Left hindlimb (tissue), 1 donor: ENCODE measurements at regions not wholly inside any gene's neighbourhood (a gene's known extent, or its start where the extent isn't known, plus 50 kb on each side); places are given as distances from the start of the nearest gene placed in this dataset.
A peak's percentile ranks its signal among the peaks of the same experiment; 100 is the strongest.
"Not testable (repeated sequence)": the region's sequence is repeated elsewhere in the genome, so short reads cannot be mapped to it uniquely, and the experiment has no call there.

Source experiments
- DNase-seq: peaks from one replicate; pipeline ENCODE4 v3.0.0-alpha.2; 2018

DNA sequence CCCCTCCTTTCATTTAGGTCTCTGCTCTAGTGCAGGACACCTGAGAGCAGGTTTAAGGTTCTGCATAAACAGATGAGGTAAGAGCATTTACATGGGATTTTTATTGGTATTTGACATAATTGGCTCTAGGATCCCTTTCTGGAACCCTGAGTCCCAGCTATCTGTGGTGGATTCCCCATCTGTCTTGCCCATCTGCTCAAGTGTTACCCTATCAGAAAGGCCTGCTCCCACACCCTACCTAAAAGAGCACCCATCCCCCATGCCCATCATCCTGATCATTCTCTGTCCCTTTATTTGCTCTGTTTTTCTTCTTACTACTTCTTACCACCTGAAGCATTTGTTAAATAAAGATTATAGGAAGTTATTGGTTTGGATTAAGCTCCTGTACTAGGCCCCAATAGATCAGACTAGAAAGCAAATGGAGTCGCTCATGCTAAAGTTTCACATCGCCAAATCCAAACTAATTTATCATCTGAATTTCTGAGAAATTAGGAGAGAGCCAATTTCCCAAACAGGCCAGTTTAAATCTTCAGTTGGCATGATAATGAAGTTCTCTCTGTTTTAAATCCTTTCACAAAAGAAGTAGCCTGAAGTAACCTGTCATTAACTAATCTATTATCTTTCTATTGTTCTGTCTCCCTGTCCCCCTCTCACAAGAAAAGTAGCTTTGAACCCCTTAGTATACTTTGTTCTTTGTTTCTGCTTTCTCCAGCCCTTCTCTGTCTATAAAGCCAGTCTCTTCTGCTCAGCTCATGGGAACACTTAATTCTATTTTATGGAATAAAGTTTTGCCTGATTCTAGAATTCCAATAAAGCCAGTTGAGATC lies 178.6 kb downstream of the ZNF674 start:
- DNase-seq = no peak

DNA sequence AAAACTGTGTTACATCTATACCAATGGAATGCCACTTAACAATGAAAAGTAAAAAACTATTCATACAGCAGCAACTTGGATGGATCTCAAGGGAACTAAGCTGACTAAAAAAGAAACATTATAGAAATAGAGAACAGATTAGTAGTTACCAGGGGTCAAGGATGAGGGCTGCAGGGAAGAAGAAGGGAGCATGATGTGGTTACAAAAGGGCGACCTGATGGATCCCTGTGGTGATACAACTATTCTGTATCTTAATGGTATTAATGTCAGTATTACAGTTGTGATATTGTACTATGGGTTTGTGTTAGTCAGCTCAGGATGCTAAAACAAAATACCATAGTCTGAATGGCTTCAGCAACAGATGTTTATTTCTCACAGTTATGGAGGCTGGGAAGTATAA lies 190.7 kb downstream of the ZNF674 start:
- no peak for DNase-seq

DNA sequence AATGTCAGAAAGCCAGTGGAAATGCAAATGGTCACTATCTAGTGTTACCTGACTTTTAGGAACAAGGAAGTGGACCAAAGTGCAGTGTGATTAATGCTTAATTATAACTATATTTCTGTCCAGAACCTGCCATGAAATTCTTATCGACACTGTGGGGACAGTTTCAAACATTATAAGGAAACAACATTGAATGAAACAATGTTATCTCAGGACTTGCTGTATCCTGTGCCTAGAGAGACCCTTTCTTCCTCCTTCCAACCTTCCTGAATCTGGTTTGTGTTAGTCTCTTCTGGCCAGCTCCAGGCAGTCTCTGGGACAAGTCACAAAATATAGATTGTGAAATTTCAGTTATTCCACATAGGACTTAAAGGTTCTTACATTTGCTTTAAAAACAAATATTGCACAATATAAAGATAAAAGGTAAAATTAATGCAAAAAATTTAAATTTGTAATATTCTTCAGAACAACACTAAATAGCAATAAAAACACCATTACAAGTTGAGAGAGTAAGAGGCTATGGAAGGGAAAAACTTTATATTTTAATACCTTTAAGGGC lies 203.4 kb downstream of the ZNF674 start:
- DNase-seq = no peak

DNA sequence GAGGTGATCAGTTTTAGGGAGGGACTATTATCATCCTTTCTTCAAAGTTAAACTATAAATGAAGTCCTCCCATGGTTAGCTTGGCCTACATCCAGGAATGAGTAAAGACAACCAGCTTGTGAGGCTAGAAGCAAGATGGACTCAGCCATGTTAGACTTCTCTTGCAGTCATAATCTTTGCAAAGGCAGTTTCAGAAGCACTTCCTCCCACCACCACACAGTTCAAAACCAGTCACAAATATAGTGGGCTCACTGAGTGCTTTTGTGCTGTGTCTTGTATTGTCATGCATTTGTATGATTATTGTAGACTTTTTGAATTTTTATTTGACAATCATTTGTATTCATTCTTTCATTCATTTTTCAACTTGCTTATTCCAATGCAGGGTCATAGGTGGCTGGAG lies 204.5 kb downstream of the ZNF674 start:
- no peak for DNase-seq

DNA sequence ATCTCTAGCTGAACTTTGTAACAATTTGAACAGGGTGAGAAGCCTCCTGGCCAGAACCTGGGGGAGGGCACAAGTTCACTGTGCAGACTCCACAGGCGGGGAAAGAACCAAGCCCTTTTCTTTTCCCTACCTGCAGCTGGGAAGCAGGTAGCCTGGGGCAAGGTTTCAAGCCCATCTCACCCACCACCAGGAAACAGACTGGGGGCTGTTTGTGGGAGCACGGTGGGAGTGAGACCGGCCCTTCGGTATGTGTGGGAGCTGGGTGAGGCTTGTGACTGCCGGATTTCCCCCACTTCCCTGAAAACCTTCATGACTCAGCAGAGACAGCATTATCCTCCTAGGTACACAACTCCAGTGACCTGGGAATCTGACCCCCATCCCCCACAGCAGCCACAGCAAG lies 211.7 kb downstream of the ZNF674 start:
- no peak for DNase-seq

DNA sequence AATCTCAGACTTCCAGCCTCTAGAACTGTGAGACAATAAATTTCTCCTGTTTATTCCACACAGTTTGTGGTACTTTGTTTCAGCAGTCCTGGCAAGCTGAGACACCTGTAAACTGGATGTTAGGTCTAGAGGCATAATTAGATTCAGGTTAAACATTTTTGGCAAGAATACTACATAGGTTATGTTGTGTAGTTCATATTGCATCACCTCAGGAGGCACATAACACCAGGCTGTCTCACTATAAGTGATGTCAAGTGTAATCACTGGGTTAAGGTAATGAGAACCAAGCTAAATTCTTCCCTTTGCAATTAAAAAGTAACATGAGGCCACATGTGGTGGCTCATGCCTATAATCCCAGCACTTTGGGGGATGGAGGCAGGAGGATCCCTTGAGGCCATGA lies 214.2 kb downstream of the ZNF674 start:
- no peak for DNase-seq

DNA sequence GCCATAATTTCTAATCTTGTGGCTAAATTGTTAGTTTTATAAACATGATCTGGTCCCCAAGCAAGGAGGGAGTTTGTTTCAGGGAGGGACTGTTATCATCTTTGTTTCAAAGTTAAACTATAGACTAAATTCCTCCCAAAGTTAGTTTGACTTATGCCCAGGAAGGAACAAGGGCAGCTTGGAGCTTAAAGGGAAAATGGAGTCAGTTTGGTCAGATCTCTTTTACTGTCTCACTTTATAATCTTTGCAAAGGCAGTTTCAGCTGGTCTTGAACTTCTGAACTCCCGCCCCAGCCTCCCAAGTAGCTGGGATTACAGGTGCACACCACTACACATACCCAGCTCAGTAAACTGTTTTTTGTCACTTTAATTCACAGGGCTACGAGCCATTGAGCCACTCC lies 214.7 kb downstream of the ZNF674 start:
- DNase-seq = no peak

DNA sequence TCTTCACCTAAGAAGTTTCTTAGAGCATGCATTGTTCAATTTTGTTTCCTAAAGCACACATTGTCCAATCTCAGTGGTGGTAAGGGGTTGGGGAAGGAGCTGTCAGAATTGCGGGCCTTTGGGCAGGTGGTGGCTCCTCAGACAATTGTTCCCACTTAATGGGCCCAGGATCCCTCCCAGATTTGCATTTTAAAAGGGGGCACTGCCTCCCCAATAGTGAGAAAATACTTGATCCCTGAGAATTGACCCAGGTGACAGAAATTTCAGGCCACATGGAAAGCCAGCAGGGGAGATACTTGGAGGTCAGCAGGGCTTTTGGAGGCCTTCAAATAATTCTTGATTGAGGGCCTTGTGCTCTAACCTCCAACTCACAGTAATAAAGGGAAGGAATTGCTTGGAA lies 217.1 kb downstream of the ZNF674 start:
- no peak for DNase-seq

DNA sequence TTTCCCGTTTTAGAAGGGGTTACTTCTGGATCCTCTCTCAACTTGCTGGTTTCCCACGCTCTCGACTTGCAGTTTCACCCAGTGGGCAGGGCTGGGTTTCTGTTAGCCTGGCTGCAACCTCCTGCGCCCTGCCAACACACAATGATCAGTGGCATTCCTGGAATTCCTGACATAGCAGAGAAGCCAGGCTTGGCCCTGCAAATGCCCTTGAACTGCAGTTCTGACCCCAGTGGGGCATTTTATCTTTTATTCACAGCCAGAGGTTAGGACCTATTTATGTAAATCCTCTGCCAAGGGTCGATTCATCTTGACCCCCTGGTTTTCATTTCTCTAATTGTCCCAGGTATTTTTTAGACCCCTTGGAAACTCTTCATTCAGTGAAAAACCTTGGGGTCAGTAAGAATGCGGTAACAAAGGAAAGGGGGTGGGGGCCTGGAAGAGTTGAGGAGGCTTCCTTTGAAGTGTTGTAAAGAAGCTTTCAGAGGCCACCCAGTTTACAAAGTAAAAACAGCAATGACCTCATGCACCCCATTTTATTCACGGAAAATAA lies 217.6 kb downstream of the ZNF674 start:
- peak; percentile 27 for DNase-seq

DNA sequence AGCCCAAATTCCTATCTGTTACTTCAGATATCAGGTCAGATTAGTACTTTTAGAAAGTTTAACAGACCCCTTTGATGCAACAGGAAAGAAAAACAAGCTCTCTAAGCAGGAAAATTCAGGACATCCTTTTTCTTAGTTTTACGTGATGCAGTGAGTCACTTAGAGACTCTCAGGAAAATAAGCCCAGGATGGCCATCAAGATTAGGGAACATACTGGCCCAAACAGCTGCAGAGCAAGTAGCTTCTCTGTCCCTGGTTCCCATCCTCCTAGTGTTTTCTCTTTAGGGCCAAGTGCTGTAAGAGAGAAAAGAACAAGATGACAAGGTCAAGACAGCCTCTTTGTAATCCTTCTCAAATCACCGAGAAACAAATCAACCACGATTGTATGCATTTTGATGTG lies 219.1 kb downstream of the ZNF674 start:
- no peak for DNase-seq

DNA sequence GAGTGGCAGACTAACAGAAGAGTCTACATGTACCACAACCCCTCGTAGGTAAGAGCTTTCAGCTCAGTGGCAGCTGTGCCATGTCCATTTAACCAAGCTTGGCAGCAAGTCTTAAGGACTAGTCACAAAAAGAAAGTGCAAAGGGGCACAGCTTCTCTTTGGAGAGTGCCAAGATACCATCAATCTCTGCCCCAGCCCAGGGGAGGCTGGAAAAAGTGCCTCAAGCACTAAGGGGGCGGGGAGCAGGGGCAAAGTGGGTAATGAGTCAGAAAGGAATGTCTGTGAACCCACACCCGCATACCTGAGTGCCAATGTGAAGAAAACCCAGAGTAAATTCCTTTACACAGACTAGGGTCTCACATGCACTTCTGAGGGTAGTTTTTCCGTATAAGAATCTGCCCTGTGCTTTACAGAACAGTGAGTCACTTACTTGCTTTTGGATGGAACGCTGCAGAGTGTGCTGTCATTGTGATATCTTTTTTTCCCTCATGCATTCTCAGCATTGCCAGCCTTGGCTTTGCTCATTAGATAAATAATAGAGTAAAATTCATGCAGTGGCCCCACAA lies 219.8 kb downstream of the ZNF674 start:
- DNase-seq = no peak

DNA sequence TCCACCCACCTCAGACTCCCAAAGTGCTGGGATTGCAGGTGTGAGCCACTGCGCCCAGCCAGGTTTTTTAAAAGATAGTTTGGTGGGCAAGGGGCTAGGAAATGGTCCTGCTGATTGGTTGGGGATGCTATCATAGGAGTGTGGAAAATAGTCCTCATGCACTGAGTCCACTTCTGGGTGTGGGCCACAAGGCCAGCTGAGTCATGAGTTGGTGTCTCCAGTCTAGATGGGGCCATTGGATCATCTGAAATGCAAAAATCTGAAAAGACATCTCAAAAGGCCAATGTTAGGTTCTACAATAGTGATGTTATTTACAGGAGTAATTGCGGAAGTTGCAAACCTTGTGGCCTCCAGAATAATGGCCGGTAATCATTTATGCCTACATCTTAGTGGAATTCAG lies 221.1 kb downstream of the ZNF674 start:
- DNase-seq = no peak

DNA sequence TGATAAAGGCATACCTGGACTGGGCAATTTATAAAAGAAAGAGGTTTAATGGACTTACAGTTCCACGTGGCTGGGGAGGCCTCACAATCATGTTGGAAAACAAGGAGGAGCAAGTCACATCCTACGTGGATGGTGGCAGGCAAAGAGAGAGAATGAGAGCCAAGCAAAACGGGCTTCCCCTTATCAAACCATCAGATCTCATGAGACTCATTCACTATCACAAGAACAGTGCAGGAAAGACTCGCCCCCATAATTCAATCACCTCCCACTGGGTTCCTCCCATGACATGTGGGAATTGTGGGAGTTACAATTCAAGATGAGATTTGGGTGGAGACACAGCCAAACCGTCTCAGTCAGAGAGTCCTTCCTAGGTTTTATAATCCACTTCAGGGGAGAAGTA lies 222.3 kb downstream of the ZNF674 start:
- not testable (repeated sequence) for DNase-seq

DNA sequence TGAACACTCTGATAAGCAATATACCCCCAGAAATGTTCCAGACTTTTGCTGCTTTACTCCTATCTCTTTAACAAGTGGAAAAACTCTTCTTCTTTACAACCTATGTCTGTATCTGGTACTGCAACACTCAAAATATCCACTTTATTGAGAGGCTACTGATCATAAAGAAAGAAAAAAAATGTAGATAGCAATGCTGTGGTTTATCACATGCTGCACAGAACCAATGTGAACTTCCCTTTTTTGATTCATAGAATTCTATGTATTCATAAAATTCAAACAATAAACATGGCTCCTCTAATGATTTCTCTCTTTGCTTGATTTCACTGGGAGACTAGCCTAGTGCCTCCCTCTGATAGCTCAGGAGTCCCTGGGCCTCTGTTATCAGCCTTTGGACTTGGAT lies 223.5 kb downstream of the ZNF674 start:
- no peak for DNase-seq

DNA sequence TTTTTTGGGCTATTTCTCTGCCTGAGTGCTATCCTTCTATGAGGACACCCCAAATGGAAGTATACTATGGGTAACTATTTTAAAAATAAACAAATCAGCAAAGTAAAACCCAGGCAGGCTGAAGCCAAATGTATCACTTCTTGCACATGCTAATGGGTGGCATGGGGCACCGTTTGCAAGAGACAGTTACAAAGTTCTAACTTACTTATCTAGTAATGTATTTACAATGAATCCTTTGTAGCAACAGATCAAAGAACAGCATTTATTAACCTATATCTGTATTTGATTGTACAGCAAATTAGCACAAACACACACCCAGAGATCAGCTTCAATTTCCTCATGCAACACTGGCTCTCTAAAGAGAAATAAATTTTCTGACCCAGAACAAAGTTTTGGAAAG lies 225.5 kb downstream of the ZNF674 start:
- DNase-seq = no peak

DNA sequence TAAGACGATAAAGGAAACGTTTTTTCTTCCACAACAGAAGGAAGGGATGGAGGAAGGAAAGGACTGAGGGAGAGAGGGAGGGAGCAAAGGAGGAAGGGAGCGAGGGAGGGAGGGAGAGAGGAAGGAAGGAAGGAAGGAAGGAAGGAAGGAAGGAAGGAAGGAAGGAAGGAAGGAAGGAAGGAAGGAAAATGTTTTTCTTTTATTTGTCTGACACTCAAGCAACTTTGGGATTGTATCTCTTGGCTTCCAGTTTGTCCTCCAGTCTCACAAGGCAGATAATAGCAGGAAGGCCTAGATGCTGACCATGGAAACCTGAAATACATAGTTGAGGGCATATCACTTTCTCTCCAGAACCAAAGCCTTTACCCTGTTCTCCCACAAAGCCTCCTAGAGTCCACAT lies 226.7 kb downstream of the ZNF674 start:
- DNase-seq = no peak

DNA sequence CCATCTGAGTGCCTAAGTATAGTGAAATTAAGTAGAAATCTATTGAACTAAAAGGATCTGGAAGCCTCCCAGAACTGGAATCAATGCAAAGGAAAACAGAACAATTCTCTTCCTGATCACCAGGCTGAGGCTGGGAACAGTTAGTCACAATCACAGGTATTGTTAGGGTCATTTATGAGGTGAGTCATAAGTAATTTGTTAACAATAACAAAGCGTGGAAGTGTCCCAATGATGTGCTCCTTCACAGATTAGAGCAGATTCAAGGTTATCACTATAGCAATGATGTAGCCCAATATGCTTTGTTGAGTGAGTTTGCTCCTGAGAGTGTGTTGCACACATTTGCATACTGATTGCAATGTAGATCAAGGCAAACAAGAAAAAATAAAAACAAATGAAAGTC lies 228.1 kb downstream of the ZNF674 start:
- no peak for DNase-seq

DNA sequence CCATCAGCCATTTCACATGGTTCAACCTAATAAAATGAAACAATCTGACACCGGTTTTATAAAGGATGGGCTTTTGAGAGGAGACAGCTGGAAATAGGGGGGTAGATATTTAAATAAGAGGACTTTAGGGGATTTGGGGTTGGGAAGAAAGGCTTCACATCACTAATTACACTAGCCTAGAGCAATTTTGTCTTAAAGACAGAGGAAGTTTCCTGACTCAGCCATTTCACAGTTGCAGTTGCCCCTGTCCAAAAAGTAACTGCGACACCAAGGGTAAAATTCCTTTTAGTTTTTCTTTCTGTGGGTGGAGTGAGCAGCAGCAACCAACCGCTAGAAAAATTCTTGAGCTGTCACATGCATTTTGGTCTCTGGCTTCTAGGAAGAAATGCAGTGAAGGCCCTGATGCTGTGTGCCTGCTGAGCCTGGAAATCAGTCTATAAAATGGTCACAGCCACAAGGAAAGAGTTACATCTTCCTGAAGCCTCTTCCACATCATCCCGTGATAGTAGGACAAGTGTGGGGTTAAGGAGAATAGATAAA lies 233.6 kb downstream of the ZNF674 start:
- DNase-seq = no peak

DNA sequence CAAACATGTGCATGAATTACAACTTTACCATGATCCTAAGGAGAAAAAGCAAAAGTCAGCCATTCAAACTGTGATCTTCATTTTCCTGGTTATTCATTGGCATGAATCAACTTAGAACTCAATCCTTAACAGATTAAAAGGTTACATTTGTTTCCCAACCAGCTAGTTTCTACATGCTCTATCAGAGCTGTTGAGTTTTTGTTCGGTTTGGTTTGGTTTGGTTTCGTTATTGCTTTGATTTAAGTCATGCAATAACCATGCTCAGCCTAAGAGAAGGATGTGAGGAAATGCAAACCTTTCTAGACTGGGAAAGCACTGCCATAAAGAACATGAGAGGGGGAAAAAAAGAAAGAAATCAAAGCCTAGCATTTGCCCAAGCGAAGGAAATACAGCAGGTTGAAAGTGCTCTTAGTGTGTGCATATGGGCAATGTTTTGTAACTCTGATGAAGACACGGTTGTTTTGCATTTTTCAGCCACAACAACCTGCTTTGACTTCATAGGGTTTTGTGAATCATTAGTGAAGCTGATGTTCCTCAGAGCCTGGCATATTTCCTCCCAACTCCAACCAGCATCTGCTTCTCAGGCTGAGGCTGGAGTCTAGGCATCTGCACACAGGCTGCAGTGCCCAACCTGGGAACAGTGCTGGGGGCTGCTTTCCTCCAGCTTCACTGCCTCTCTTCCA lies 234.3 kb downstream of the ZNF674 start:
- DNase-seq = no peak

DNA sequence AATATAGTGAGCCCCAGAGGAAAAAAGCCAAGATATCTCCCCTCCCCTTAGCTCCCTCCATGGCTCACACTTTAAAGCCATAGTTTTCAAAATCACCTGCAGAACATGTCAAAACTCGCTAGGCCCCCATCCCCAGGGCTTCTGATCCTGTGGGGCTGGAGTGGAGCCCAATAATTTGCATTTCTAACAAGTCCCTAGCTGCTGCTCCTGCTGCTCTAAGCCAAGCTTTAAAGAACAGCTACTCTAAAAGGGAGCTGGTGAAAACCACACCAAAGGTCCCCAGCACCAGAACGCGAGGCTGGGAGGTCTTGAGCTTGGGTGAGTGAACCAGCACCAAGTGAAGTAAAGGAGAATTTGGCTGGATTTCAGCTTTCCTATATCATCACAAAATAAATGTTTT lies 237.1 kb downstream of the ZNF674 start:
- DNase-seq = no peak

DNA sequence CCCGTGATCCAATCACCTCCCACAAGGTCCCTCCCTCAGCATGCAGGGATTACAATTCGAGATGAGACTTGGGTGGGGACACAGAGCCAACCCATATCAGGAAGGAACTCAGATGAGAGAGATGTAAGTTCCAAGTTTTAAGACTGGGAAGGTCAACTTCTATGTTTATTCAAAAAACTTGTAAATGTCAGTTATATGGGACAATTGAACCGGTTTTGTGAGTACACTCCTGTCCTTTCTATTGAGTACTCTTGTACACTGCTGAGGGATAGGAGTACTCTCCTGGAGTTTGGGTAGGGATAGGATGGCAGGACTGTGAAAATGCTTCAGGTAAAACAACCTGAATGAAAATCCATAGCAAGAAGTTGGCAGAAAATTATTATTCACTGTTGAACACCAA lies 239.1 kb downstream of the ZNF674 start:
- no peak for DNase-seq

DNA sequence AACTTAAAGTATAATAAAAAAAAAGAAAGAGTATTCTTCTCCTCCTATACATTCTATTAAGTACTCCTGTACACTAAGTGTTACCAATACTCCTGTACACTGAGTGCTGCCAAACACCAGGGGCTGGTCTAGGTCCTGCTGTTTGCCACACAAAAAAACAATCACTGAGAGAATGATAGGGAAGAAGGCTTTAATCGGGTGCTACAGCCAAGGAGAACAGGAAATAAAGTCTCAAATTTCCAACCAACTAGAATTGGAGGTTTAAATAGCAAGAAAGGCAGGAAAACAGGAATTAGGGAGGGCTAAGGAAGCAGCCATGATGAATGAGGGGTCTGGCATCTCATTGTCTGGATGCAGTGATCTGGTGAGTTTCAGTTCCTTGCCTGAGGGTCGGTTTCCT lies 239.8 kb downstream of the ZNF674 start:
- no peak for DNase-seq

DNA sequence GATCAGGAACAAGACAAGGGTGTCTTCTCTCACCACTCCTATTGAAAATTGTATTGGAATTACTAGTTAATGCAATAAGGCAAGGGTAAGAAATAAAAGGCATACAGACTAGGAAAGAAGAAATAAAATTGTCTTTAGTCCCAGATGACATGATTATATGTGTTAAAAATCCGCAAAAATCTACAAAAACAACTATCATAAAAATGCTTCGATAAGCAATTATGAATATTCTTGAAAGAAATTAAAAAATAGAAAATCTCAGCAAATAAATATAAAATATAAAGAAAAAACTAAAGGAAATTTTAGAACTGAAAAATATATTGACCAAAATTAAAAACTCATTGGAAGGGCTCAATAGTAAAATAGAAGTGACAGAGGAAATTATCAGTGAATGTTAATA lies 243.3 kb downstream of the ZNF674 start:
- DNase-seq = no peak
